ENCODE measurements at regions not wholly inside any gene's neighbourhood (a gene's known extent, or its start where the extent isn't known, plus 50 kb on each side); places are given as distances from the start of the nearest gene placed in this dataset.
"Not testable (repeated sequence)": the region's sequence is repeated elsewhere in the genome, so short reads cannot be mapped to it uniquely, and the experiment has no call there.

DNA sequence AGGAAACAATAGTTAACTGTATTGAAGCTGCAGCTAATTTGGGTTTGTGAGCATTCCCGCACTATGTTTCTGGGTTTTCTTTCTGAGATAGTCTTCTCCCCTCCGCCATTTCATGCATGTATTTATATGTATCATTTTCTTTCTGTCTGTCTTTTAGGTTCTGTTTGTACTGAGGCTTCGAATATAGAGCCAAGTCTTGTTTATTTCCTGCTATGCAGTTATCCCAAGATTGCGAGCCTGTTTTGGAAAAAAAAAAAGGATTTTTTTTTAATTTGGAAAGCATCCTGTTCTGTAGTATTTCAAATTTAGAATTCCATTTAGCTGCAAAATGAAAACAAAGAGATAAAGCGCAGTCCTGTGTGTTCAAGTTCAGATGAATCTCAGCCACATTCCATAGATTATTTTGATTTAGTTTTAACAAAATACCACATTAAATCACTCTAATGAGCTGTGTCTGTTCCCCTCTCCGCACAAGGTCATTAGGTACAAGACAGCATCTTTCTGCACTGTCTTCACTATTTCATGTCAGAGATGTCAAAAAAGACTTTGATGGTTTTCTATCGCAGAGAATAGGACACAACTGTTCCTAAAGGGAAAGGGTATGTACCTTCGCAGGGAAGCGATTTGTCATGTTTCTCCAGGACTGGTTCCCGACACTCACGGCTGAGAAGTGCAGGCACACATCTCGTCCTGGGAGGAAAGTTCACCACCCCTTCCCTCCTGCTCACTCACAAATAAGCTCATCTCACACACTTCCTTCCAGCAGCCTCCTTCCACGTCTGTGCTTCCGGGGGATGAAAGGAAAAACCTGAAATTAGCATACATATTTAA is 443.4 kb downstream of the ZNF516 start:
- in situ Hi-C loops (cut with MboI; ENCODE audit: low sequenced_read_pairs), result no loop called here

- in situ Hi-C loops (cut with MboI; ENCODE audit: low sequenced_read_pairs), result no loop called here
Measured at GRCh38 chr18:76046221-76046620, 448.8 kb downstream of the ZNF516 start.

DNA sequence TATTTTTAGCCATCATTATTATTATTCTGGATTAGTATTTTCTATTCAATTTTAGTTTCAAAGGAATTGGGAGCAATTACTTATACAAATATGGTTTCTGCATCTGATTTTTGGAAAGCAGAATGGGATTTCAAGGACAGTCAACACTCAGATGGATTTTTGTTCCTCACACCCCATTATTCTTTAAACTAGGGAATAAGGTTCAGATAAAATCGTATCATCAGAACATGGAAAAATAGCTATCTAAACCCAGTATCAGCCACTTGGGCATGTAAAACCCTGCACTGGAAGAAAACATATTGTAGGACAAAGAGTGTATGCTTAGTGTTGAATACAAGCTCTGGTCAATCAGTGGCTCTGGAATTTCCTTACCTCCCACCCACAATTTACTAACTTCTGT is 452.5 kb downstream of the ZNF516 start:
- in situ Hi-C loops (cut with MboI; ENCODE audit: low sequenced_read_pairs), result no loop called here

DNA sequence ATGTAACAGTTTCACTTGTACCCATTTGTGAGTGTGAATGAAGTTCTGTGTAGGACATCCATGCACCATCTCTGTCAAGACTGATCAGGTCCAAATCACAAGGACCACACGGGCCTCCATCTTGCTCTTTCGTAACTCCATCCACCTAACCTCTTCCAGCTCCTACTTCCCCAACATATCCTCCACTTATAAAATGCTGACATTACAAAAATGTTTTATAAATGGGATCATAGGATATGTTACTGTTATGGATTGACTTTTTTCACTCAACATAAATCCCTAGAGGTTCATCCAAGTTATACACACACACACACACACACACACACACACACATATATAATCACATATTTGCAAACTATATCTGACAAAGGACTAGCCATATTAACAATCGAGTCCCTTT is 476.8 kb downstream of the ZNF516 start:
- in situ Hi-C loops (cut with MboI; ENCODE audit: low sequenced_read_pairs), result no loop called here

- in situ Hi-C loops (cut with MboI; ENCODE audit: low sequenced_read_pairs), result no loop called here
Measured at GRCh38 chr18:76013057-76013456, 482.0 kb downstream of the ZNF516 start.

GRCh38 chr18:76005632-76006208 is 489.3 kb downstream of the ZNF516 start:
- in situ Hi-C loops (cut with MboI; ENCODE audit: low sequenced_read_pairs), result no loop called here

DNA sequence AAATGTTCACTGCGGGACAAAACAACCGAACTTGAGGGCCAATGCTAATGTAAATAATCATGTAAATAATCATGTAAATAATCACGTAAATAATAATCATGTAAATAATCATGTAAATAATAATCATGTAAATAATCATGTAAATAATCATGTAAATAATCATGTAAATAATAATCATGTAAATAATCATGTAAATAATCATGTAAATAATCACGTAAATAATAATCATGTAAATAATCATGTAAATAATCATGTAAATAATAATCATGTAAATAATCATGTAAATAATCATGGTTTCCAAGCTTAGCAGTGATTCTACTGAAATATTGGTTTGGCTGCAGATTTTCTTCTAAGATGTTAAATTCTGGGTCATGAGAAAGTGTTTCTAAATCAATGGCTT is 507.1 kb downstream of the ZNF516 start:
- in situ Hi-C loops (cut with MboI; ENCODE audit: low sequenced_read_pairs), result not testable (repeated sequence)

DNA sequence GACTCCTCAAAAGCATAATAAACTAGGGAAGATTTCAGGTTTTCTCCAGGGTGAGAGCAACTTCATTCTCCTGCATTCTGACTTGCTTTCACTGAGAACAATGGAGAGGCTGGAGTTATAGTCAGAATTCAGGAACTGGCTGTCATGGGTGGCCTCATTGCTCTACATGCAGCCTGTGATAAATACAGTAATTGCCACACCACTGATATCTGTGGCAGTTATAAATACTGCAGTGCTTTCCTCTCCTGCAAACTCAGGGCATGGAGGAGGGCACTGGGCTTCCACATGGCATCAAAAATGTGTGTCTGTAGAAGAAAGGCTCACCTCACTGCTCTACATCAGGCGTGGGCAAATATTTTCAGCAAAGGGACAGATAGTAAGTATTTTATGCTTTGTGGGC is 510.2 kb downstream of the ZNF516 start:
- in situ Hi-C loops (cut with MboI; ENCODE audit: low sequenced_read_pairs), result no loop called here

GRCh38 chr18:75981102-75981501 is 513.9 kb downstream of the ZNF516 start:
- in situ Hi-C loops (cut with MboI; ENCODE audit: low sequenced_read_pairs), result no loop called here

- in situ Hi-C loops (cut with MboI; ENCODE audit: low sequenced_read_pairs), result no loop called here
Measured at GRCh38 chr18:75977081-75977480, 518.0 kb downstream of the ZNF516 start.

DNA sequence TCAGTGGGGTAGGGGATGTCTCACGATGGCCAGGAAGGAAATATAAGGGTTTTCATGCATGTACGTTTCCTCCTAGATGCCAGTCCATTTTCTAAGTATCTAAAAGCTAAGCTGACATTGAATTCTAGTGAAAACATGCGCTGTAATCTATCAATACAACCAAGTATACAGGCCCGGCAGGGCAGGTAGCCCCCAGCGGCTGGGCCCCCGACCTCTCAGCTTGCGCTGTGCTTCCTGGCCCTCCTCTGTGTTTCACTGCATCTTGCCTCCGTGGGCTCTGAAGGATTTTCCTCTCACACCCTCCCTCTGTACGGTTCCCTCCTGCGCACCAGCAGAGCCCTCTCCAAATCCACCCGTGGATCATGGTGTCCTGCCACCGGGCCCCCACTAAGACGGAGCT is 524.8 kb downstream of the ZNF516 start:
- in situ Hi-C loops (cut with MboI; ENCODE audit: low sequenced_read_pairs), result no loop called here

GRCh38 chr18:75966431-75966830 is 528.6 kb downstream of the ZNF516 start:
- in situ Hi-C loops (cut with MboI; ENCODE audit: low sequenced_read_pairs), result no loop called here

DNA sequence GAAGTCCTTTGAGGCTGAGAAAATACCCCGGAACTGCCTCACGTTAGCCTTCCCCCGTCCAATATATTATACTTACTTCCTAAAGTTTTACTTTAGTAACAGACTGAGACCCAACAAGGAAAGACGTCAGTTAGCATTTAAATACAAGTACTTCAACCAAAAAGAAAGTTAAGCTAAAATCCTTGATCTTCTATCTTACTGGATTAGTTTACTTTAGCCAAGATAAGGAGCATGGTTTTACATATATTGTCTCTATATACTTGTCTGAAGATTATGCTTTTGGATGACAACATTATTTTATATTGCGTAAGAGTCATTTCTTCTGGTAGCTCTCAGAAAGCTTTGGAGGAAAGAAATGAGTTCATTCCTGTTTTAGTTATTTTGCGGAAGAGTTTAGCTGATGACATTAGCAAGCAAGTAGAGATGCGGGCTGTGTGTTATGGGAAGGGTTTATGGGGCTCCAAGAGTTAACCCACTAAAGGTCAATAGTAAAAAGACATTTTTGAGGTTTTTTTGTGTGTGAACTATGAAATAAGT is 532.9 kb downstream of the ZNF516 start:
- in situ Hi-C loops (cut with MboI; ENCODE audit: low sequenced_read_pairs), result no loop called here

DNA sequence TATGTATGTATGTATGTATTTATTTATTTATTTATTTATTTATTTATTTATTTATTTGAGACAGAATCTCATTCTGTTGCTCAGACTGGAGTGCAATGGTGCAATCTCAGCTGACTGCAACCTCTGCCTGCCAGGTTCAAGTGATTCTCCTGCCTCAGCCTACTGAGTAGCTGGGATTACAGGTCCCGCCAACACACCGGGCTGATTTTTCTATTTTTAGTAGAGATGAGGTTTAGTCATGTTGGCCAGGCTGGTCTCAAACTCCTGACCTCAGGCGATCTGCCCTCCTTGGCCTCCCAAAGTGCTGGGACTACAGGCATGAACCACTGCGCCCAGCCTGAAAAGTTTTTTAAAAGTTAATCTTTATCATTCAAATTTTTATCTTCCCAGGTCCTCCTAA is 532.9 kb upstream of the SMIM21 start:
- in situ Hi-C loops (cut with MboI; ENCODE audit: low sequenced_read_pairs), result not testable (repeated sequence)

DNA sequence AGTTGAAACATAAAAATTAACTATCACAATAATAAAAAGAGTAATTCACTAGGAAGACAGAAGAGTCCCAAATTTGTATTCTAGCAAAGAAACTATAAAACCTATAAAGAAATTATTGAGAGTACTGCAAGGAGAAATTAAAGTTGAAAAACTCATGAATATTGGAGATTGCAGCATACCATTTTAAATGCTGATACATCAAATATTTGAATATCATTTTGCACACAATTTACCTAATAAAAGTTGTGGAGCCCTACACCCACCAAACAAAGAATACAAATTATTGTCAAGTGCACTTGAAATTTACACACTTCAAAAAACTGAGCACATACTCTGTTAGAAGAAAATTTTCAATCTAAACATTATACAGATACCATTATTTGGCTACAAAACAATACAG is 531.6 kb upstream of the SMIM21 start:
- in situ Hi-C loops (cut with MboI; ENCODE audit: low sequenced_read_pairs), result no loop called here

DNA sequence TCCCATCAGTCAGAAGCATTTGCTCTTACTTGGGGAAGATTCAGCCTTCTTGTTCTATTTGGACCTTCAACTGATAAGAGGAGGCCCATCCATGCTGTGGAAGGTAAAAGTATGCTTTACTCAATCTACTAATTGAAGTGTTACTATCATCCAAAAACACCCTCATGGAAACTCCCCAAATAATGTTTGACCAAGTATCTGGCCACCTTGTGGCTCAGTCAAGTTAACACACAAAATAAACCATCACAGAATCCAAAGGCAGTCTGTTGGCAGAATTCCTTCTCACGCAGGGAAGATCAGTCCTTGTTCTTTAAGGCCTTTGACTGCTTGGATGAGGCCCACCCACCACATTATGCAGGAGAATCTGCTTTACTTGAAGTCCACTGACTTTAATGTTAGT is 531.2 kb upstream of the SMIM21 start:
- in situ Hi-C loops (cut with MboI; ENCODE audit: low sequenced_read_pairs), result no loop called here

DNA sequence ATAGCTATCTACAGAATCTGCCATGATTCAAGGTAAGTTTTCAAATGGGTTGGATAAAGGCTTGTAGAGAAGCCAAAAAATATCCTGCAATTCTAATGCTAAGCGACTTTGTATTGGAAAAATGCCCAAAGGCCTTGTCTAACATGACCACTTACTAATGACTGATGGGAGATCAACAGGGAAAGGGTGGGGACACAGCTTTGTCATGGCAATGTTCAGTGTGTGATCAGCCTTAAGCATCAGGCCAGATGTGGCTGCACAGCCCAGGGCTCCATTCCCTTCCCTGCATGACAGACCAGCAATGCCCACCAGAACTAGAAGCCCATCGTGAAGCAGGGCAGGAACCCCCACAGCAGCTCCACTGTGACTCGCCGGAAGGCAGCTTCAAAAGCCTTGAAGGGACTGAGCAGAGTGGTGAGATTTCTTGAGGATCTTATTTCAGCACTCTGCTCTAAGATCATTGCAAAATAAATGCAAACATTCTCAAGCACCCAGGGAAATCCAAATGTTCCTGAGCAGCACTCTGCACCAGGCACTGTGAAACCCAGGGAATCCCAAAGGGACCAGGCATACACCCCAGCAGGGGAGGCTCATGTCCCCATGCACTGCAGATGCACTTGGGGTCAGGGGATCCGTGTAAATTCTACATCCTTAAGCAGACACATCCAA is 517.9 kb upstream of the SMIM21 start:
- in situ Hi-C loops (cut with MboI; ENCODE audit: low sequenced_read_pairs), result no loop called here

DNA sequence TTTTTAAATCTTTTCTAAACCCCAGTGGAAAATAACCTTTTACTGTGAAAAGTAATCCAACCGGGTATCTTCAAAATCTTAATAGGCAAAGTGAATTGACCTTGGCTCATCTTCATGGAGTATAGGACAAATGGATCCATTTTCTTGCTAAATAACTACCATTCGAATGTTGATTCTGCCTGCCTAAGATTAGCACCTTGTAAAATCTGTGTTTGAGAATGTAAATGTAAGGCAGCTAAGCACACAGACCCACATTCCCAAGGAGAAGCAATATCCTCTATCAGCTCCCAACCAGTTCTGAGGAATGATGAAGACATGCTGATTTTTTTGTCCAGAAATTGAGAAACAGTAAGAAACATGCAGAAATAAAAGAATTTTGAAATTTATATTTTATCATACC is 509.8 kb upstream of the SMIM21 start:
- in situ Hi-C loops (cut with MboI; ENCODE audit: low sequenced_read_pairs), result no loop called here

- in situ Hi-C loops (cut with MboI; ENCODE audit: low sequenced_read_pairs), result no loop called here
Measured at GRCh38 chr18:75936862-75937261, 509.4 kb upstream of the SMIM21 start.

DNA sequence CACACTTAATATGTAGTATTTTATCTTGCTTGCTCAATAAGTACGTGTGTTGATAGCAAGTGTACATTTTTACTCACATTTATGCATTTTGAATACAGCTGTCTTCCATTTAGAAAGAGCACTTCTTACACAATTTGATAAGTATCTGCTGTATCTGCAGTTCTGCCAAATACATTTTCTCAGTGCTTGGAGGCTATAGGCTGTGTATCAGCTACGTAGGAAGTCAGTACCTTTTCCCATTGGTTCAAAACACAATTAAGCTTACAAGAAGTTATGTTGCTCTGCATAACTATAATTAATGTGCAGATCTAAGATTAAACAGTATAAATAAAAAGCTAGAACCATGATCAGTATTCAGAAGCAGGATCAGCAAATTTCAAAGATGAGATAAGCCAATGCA is 503.6 kb upstream of the SMIM21 start:
- in situ Hi-C loops (cut with MboI; ENCODE audit: low sequenced_read_pairs), result no loop called here

- in situ Hi-C loops (cut with MboI; ENCODE audit: low sequenced_read_pairs), result no loop called here
Measured at GRCh38 chr18:75928706-75929105, 501.2 kb upstream of the SMIM21 start.

DNA sequence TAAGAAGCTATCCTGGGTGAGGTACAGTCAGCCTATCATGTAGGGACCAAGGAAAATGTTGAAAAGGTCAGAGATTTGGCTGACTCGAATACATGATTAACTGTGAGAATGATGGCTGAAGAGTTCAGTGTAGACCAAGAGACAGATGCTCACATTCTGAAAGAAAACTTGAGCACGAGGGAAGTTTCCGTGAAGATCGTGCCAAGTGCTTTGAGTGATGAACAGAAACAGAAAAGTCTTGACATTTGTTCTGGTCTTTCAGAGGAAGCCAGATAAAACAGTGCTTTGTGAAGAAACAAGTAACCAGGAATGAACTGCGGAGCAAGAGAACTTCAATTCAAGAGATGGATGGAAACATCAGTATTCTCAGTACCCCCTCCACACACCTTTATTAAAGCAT is 500.3 kb upstream of the SMIM21 start:
- in situ Hi-C loops (cut with MboI; ENCODE audit: low sequenced_read_pairs), result no loop called here

Data from HL-60/S4 (cell line).